ENCODE measurements at regions not wholly inside any gene's neighbourhood (a gene's known extent, or its start where the extent isn't known, plus 50 kb on each side); places are given as distances from the start of the nearest gene placed in this dataset.

GRCh38 chrX:20319054-20319453, 52.3 kb upstream of the RPS6KA3 start:
- H3K4me3 ChIP-seq (ENCODE audit: low read length) = no peak overlapping the region
- DNase-seq (ENCODE audit: low read depth) = no peak
- TF ChIP-seq CTCF (IDR thresholded peaks at IDR 0.05; ENCODE audit: insufficient read depth, low read depth, low read length, missing control alignments) = no peak

GRCh38 chrX:20317873-20318272, 51.2 kb upstream of the RPS6KA3 start:
- no peak for DNase-seq (ENCODE audit: low read depth)
- no peak for TF ChIP-seq CTCF (IDR thresholded peaks at IDR 0.05; ENCODE audit: insufficient read depth, low read depth, low read length, missing control alignments)
- H3K4me3 ChIP-seq (ENCODE audit: low read length) = no peak overlapping the region
